ENCODE measurements at regions not wholly inside any gene's neighbourhood (a gene's known extent, or its start where the extent isn't known, plus 50 kb on each side); places are given as distances from the start of the nearest gene placed in this dataset.
"Not testable (repeated sequence)": the region's sequence is repeated elsewhere in the genome, so short reads cannot be mapped to it uniquely, and the experiment has no call there.

GRCh38 chr10:126722726-126723125 lies 52.2 kb upstream of the C10orf90 start:
- DNase-seq (ENCODE audit: low spot score) = no peak

GRCh38 chr10:126723226-126723625 lies 52.7 kb upstream of the C10orf90 start:
- no peak for DNase-seq (ENCODE audit: low spot score)

DNA sequence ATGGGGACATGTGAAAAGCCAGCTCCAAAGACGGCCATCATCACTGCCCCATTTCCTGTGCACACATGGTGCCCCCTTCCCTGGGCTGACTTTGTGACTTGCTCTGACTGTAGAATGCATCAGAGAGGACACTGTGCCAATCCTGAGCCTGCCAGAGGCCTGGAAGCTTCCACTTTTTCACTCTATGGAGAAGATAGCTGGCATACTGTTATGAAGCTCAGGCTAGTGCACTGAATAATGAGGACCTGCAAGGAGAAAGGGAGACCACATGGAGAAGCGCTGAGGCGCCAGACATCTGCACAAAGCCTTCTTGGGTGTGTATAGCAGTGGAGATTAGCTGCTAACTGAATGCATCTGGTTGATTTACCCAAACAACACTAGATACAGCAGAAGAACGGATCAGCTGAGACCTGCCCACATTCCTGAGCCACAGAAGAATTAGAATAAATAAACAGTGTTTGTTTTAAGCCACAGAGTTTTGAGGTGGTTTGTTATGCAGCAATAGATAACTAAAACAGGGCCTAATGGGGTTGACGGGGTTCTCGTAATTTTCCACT lies 58.9 kb upstream of the C10orf90 start:
- DNase-seq (ENCODE audit: low spot score) = no peak

DNA sequence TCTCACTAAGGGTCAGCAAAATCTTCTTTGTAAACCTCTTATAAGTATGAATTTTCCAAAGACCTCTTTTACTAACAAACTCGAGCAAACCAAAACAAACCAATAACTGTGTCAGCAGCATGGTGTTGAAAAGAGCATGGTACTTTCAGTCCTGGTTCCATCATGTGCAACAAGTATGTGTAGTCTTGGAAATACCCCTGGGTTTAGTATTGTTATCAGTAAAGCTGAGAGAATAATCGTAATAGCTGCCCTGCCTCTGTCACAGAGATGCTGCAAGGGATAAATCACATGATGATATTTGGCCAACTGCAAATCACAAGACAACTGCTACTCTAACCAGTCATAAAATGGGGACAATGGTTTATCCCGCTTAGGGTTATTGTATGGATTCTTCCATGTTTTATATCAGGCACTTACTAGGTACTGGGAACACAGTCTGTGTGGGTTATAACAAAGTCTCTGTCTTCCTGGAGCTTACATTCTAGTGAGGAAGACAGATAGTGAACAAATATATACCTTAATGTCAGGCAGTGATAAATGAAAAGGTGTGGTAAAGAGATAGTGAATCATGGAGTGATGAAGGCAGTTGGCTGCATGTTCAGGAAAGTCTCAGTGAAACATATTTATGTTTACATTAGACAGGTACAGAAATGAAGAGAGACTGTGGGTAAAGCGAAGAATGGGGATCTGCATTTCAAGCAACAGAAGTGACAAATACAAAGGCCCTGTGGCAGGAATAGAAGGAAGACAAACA lies 60.5 kb upstream of the C10orf90 start:
- no peak for DNase-seq (ENCODE audit: low spot score)

DNA sequence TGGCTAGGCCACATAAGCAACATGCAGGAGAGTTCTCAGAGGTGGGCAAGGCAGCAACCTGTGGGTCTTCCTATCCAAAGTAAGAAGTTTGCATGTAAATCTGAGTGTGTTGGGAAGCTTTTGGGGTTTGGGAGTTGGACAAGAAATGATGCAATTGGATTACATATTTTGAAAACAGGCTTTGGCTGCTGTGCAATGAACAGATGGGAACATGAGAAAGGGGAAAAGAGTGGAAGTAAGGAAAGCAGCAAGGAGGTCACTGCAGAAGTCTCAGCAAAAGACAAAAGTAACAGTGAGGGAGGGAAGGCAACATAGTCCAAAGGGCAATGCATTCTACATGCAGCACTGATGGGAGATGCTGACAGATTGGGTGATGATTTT lies 61.1 kb upstream of the C10orf90 start:
- DNase-seq (ENCODE audit: low spot score) = no peak

DNA sequence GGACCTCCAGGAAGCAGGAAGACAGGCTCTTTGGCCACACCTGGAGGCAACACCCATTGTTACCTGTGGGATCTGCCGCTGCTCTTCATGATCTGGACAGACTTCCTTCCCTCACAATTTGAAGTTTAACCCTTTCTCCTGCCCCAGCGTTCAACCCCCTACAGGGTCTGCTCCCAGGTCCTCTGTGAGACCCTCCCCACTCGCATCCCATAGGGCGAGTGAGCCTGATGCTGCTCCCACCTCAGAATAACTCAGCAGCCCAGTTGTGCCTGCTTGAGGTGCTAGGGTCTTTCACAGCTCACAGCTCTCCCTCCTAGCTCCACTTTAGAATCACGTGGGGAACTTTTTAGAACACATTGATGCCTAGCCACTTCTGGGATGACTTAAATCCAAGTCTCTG lies 61.8 kb upstream of the C10orf90 start:
- DNase-seq (ENCODE audit: low spot score) = no peak

GRCh38 chr10:126732868-126733267 lies 62.4 kb upstream of the C10orf90 start:
- DNase-seq (ENCODE audit: low spot score) = no peak

- no peak for DNase-seq (ENCODE audit: low spot score)
Measured at GRCh38 chr10:126734015-126734414, 63.5 kb upstream of the C10orf90 start.

DNA sequence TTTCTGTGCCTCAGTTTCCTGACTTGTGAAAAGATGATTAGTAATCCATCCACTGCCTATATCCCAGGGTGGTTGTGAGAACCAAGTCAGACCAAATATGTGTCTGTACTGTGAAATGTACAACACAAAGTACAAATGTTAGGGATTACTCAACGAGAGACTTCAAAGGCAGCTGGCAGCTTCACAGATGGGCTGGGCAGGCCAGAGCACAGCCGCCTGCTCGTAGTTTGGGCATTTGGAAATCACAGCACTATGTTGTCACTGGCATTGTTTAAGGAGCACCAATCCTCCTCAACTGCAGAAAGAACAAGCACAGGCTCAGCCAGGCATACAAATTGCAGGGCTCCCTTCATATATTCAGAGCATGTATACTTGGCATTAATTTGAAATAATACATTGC lies 64.5 kb upstream of the C10orf90 start:
- DNase-seq (ENCODE audit: low spot score) = no peak

GRCh38 chr10:126736142-126736541 lies 65.6 kb upstream of the C10orf90 start:
- DNase-seq (ENCODE audit: low spot score) = no peak

DNA sequence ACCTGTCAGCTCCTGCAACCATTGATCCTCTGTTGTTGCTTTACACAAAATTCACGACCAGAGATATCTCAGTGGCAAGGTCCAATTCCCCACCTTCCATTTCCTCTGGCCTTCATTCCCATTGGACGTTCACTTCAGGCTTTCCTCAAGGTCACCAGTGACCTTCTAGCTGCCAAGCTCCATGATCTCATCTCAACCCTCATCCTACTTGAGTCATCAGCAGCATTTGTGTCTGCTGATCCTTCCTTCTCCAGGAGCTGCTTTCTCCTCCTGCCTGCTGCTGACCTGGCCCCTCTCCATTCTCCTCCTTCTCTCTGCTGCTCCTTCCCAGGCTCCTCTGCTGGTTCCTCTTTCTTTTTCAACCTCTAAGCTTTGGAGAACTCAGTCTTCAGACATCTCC lies 66.2 kb upstream of the C10orf90 start:
- no peak for DNase-seq (ENCODE audit: low spot score)

GRCh38 chr10:126738001-126738400 lies 67.5 kb upstream of the C10orf90 start:
- DNase-seq (ENCODE audit: low spot score) = no peak

GRCh38 chr10:126744571-126744970 lies 74.1 kb upstream of the C10orf90 start:
- no peak for DNase-seq (ENCODE audit: low spot score)

DNA sequence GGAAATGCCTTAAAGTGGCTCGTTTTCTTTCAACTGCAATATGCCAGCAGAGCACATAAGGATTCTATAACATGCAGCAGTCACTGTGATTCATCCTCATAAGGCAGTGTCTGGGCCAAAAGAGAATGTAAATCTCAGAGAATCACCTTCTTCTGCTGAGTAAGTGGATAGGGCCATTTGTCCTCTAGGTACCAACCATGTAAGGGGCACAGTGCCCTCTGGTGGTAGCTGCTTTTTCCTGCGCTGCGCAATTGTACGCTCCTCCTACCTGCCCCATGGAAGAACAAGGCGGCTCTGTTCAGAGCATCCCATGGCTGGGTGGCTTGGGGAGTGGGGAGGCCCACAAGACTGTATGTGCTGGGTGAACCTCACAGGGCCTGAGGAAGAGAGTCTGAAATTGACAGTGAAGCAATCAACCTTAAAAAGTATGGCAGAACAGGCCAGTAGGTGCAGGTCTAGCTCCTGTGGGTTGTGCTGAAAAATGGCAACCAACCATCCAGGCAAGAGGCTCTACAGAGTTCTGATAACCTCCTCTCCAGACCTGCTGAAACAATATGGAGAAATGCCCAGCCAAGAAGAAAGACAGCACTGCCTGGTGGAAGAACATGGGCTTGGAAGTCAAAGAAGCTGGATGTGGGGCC lies 78.6 kb upstream of the C10orf90 start:
- DNase-seq (ENCODE audit: low spot score) = no peak

DNA sequence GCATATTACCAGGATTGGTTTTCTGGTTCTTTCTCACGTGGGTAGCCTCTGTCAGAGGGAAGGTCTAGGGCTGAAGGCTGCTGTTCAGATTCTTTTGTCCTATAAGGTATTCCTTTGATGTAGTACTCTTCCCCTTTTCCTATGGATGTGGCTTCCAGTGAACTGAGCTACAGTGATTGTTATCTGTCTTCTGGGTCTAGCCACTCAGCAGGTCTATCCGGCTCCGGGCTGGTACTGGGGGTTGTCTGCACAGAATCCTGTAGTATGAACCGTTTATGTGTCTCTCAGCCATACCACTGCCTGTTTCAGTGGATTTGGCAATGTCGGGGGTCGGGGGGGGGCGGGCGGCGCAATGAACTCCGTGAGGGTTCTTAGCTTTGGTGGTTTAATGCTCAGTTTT lies 84.5 kb upstream of the C10orf90 start:
- no peak for DNase-seq (ENCODE audit: low spot score)

GRCh38 chr10:126758867-126759266 lies 88.4 kb upstream of the C10orf90 start:
- DNase-seq (ENCODE audit: low spot score) = no peak

- no peak for DNase-seq (ENCODE audit: low spot score)
Measured at GRCh38 chr10:126759531-126759930, 89.0 kb upstream of the C10orf90 start.

GRCh38 chr10:126766646-126767045 lies 96.2 kb upstream of the C10orf90 start:
- not testable (repeated sequence) for DNase-seq (ENCODE audit: low spot score)

DNA sequence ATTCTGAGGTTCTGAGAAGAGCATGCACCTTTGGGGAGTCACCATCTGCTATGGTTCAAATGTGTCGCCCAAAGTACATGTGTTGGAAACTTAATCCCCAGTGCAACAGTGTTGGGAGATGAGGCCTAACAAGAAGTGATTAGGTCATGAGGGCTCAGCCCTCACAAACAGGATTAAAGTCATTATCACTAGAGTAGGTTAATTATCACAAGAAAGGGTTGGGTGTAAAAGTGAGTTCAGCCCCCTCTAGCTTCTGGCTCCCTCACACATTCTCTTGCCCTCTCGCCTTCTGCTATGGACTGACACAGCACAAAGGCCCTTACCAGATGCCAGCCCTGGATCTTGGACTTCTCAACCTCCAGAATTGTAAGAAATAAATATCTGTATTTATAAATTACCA lies 100.3 kb upstream of the C10orf90 start:
- no peak for DNase-seq (ENCODE audit: low spot score)

DNA sequence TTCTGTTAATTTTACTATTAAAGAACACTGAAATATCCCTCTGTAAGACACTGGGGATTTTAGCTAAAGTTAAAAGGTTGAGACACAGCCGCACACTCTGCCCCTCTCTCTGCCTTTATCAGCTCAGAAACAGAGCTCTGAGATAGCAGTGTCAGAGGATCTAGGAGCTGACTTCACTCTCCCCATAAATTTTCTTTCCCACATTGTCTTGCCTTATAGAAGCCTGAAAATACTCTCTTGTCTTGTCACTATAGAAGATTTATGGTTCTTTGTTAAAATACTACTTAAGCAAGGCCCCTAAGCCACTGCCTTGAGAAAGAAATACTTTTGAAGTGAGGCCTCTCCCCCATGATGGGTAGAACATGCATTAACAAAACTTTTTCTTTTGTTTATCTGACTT lies 105.7 kb upstream of the C10orf90 start:
- DNase-seq (ENCODE audit: low spot score) = no peak

DNA sequence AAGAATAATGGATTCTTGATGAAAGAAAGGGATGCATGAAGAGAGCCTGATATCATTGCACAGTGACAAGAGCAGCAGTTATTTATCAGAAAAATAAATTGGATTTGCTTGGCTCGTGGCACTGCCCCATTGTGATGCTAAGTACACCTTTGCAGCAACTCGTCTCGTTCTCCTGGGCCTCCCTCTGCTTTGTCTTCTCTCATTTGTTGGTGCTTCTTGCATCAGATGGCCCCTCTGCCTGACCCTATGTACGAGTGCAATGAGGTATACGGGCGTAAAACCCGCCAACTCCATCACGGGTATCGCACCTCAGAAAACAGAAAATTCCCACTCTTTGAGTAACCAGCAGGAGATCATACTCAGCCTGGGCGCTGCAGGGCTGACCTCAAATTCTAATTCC lies 107.2 kb upstream of the C10orf90 start:
- DNase-seq (ENCODE audit: low spot score) = no peak

- DNase-seq (ENCODE audit: low spot score) = no peak
Measured at GRCh38 chr10:126781450-126782216, 111.1 kb upstream of the C10orf90 start.
